ENCODE measurements at regions not wholly inside any gene's neighbourhood (a gene's known extent, or its start where the extent isn't known, plus 50 kb on each side); places are given as distances from the start of the nearest gene placed in this dataset.
"Not testable (repeated sequence)": the region's sequence is repeated elsewhere in the genome, so short reads cannot be mapped to it uniquely, and the experiment has no call there.

GRCh38 chr21:5217933-5218332 is 5303.4 kb upstream of the TPTE start:
- not testable (repeated sequence) for H3K36me3 ChIP-seq (ENCODE audit: control insufficient read depth, insufficient read depth, low read length, severe bottlenecking); H3K9ac ChIP-seq (ENCODE audit: low read length); H3K27me3 ChIP-seq (replicated peaks; ENCODE audit: control insufficient read depth, insufficient read depth, low read length); DNase-seq (ENCODE audit: low read depth); H3K4me3 ChIP-seq (ENCODE audit: low read length); H3K9me3 ChIP-seq (ENCODE audit: control insufficient read depth, low read length); H3K4me1 ChIP-seq (ENCODE audit: control insufficient read depth, insufficient read depth, low read length)

GRCh38 chr21:5219988-5220387 is 5301.4 kb upstream of the TPTE start:
- not testable (repeated sequence) for H3K4me3 ChIP-seq (ENCODE audit: low read length); H3K4me1 ChIP-seq (ENCODE audit: control insufficient read depth, insufficient read depth, low read length); H3K9ac ChIP-seq (ENCODE audit: low read length); DNase-seq (ENCODE audit: low read depth); H3K9me3 ChIP-seq (ENCODE audit: control insufficient read depth, low read length); H3K36me3 ChIP-seq (ENCODE audit: control insufficient read depth, insufficient read depth, low read length, severe bottlenecking); H3K27me3 ChIP-seq (replicated peaks; ENCODE audit: control insufficient read depth, insufficient read depth, low read length)

GRCh38 chr21:5220468-5220867 is 5300.9 kb upstream of the TPTE start:
- H3K9ac ChIP-seq (ENCODE audit: low read length); H3K9me3 ChIP-seq (ENCODE audit: control insufficient read depth, low read length); H3K36me3 ChIP-seq (ENCODE audit: control insufficient read depth, insufficient read depth, low read length, severe bottlenecking); H3K4me1 ChIP-seq (ENCODE audit: control insufficient read depth, insufficient read depth, low read length); H3K27me3 ChIP-seq (replicated peaks; ENCODE audit: control insufficient read depth, insufficient read depth, low read length); H3K4me3 ChIP-seq (ENCODE audit: low read length): not testable (repeated sequence)
- peak; percentile 31 for DNase-seq (ENCODE audit: low read depth)

GRCh38 chr21:5221458-5222050 is 5299.8 kb upstream of the TPTE start:
- H3K9me3 ChIP-seq (ENCODE audit: control insufficient read depth, low read length); H3K36me3 ChIP-seq (ENCODE audit: control insufficient read depth, insufficient read depth, low read length, severe bottlenecking); H3K4me1 ChIP-seq (ENCODE audit: control insufficient read depth, insufficient read depth, low read length); H3K9ac ChIP-seq (ENCODE audit: low read length); H3K4me3 ChIP-seq (ENCODE audit: low read length); H3K27me3 ChIP-seq (replicated peaks; ENCODE audit: control insufficient read depth, insufficient read depth, low read length); DNase-seq (ENCODE audit: low read depth): not testable (repeated sequence)

GRCh38 chr21:5222996-5223782 is 5298.2 kb upstream of the TPTE start:
- not testable (repeated sequence) for H3K4me1 ChIP-seq (ENCODE audit: control insufficient read depth, insufficient read depth, low read length); H3K27me3 ChIP-seq (replicated peaks; ENCODE audit: control insufficient read depth, insufficient read depth, low read length); H3K36me3 ChIP-seq (ENCODE audit: control insufficient read depth, insufficient read depth, low read length, severe bottlenecking); H3K9ac ChIP-seq (ENCODE audit: low read length); DNase-seq (ENCODE audit: low read depth); H3K9me3 ChIP-seq (ENCODE audit: control insufficient read depth, low read length); H3K4me3 ChIP-seq (ENCODE audit: low read length)

GRCh38 chr21:5224156-5224555 is 5297.2 kb upstream of the TPTE start:
- H3K4me1 ChIP-seq (ENCODE audit: control insufficient read depth, insufficient read depth, low read length); H3K4me3 ChIP-seq (ENCODE audit: low read length); H3K27me3 ChIP-seq (replicated peaks; ENCODE audit: control insufficient read depth, insufficient read depth, low read length); H3K9ac ChIP-seq (ENCODE audit: low read length); H3K9me3 ChIP-seq (ENCODE audit: control insufficient read depth, low read length); H3K36me3 ChIP-seq (ENCODE audit: control insufficient read depth, insufficient read depth, low read length, severe bottlenecking); DNase-seq (ENCODE audit: low read depth): not testable (repeated sequence)

- H3K27me3 ChIP-seq (replicated peaks; ENCODE audit: control insufficient read depth, insufficient read depth, low read length); H3K9ac ChIP-seq (ENCODE audit: low read length); H3K4me3 ChIP-seq (ENCODE audit: low read length); H3K36me3 ChIP-seq (ENCODE audit: control insufficient read depth, insufficient read depth, low read length, severe bottlenecking); H3K4me1 ChIP-seq (ENCODE audit: control insufficient read depth, insufficient read depth, low read length); DNase-seq (ENCODE audit: low read depth); H3K9me3 ChIP-seq (ENCODE audit: control insufficient read depth, low read length): not testable (repeated sequence)
Observed at GRCh38 chr21:5227252-5227651, 5294.1 kb upstream of the TPTE start.

GRCh38 chr21:5230561-5230960 is 5290.8 kb upstream of the TPTE start:
- DNase-seq (ENCODE audit: low read depth); H3K4me3 ChIP-seq (ENCODE audit: low read length); H3K27me3 ChIP-seq (replicated peaks; ENCODE audit: control insufficient read depth, insufficient read depth, low read length); H3K4me1 ChIP-seq (ENCODE audit: control insufficient read depth, insufficient read depth, low read length); H3K9me3 ChIP-seq (ENCODE audit: control insufficient read depth, low read length); H3K9ac ChIP-seq (ENCODE audit: low read length); H3K36me3 ChIP-seq (ENCODE audit: control insufficient read depth, insufficient read depth, low read length, severe bottlenecking): not testable (repeated sequence)

GRCh38 chr21:5231261-5231660 is 5290.1 kb upstream of the TPTE start:
- not testable (repeated sequence) for H3K4me3 ChIP-seq (ENCODE audit: low read length); H3K9ac ChIP-seq (ENCODE audit: low read length); H3K36me3 ChIP-seq (ENCODE audit: control insufficient read depth, insufficient read depth, low read length, severe bottlenecking); H3K9me3 ChIP-seq (ENCODE audit: control insufficient read depth, low read length); H3K27me3 ChIP-seq (replicated peaks; ENCODE audit: control insufficient read depth, insufficient read depth, low read length); H3K4me1 ChIP-seq (ENCODE audit: control insufficient read depth, insufficient read depth, low read length); DNase-seq (ENCODE audit: low read depth)

GRCh38 chr21:5232176-5232958 is 5289.0 kb upstream of the TPTE start:
- DNase-seq (ENCODE audit: low read depth); H3K9ac ChIP-seq (ENCODE audit: low read length); H3K9me3 ChIP-seq (ENCODE audit: control insufficient read depth, low read length); H3K4me1 ChIP-seq (ENCODE audit: control insufficient read depth, insufficient read depth, low read length); H3K27me3 ChIP-seq (replicated peaks; ENCODE audit: control insufficient read depth, insufficient read depth, low read length); H3K4me3 ChIP-seq (ENCODE audit: low read length); H3K36me3 ChIP-seq (ENCODE audit: control insufficient read depth, insufficient read depth, low read length, severe bottlenecking): not testable (repeated sequence)

GRCh38 chr21:5235761-5236160 is 5285.6 kb upstream of the TPTE start:
- H3K9me3 ChIP-seq (ENCODE audit: control insufficient read depth, low read length); H3K27me3 ChIP-seq (replicated peaks; ENCODE audit: control insufficient read depth, insufficient read depth, low read length): not testable (repeated sequence)

More at GRCh38 chr21:5235761-5236160, 5285.6 kb upstream of the TPTE start:
- not testable (repeated sequence) for DNase-seq (ENCODE audit: low read depth); H3K4me1 ChIP-seq (ENCODE audit: control insufficient read depth, insufficient read depth, low read length); H3K36me3 ChIP-seq (ENCODE audit: control insufficient read depth, insufficient read depth, low read length, severe bottlenecking); H3K4me3 ChIP-seq (ENCODE audit: low read length); H3K9ac ChIP-seq (ENCODE audit: low read length)
